CD4-positive, alpha-beta memory T cell (primary cell): ENCODE measurements at regions not wholly inside any gene's neighbourhood (a gene's known extent, or its start where the extent isn't known, plus 50 kb on each side); places are given as distances from the start of the nearest gene placed in this dataset.

Experiments
- CTCF ChIA-PET: fragments of 350-600 bp; sonication (Branson Sonifier 250); formaldehyde crosslinking; loops from one replicate; lab custom pipeline; 2021; ENCODE audit warnings: inconsistent platforms; ENCODE audit not compliant: partially characterized antibody; lab: Charles Lee
- POLR2A ChIA-PET: fragments of 350-600 bp; sonication (Branson Sonifier 250); formaldehyde crosslinking; loops from one replicate; lab custom pipeline; 2021; ENCODE audit not compliant: partially characterized antibody; lab: Charles Lee
- DNase-seq, 5 donors: peaks; one replicate each; pipeline versions ENCODE4 v3.0.0 to v3.0.0-alpha.2; 2020 to 2022; ENCODE audit warnings: mixed read lengths in 1 of 5
- H3K27ac ChIP-seq: one replicate; pipeline ENCODE4 v1.7.0; 2013; ENCODE audit warnings: low read depth, low read length
- H3K27me3 ChIP-seq: 2 replicates; pipeline ENCODE4 v1.7.0; 2013; ENCODE audit warnings: mild to moderate bottlenecking, low read length, moderate library complexity; ENCODE audit not compliant: insufficient read depth
- H3K36me3 ChIP-seq: 2 replicates; pipeline ENCODE4 v1.7.0; 2013; ENCODE audit warnings: mild to moderate bottlenecking, low read length, moderate library complexity; ENCODE audit not compliant: insufficient read depth
- H3K4me1 ChIP-seq: 2 replicates; pipeline ENCODE4 v1.7.0; 2013; ENCODE audit warnings: mild to moderate bottlenecking, low read length, moderate library complexity; ENCODE audit not compliant: insufficient read depth
- H3K4me3 ChIP-seq, 2 donors: one replicate each; pipeline ENCODE4 v1.7.0; 2013; ENCODE audit warnings: low read length in 2 of 2, mild to moderate bottlenecking in 1 of 2
- H3K9me3 ChIP-seq, 2 donors: one replicate each; pipeline ENCODE4 v1.7.0; 2013; ENCODE audit warnings: low read length in 2 of 2, control low read depth in 1 of 2; ENCODE audit not compliant: control insufficient read depth in 1 of 2
- H3K27ac Mint-ChIP-seq, 7 donors: one replicate each; pipeline ENCODE4 v1.8.0; 2020 to 2021; ENCODE audit warnings: mixed read lengths in 7 of 7, mild to moderate bottlenecking in 6 of 7, inconsistent platforms in 3 of 7, moderate library complexity in 3 of 7
- H3K27me3 Mint-ChIP-seq, 2 donors: one replicate each; pipeline ENCODE4 v1.8.0; 2020 to 2021; ENCODE audit warnings: mixed read lengths in 2 of 2
- H3K36me3 Mint-ChIP-seq, 2 donors: one replicate each; pipeline ENCODE4 v1.8.0; 2020 to 2021; ENCODE audit warnings: mixed read lengths in 2 of 2, inconsistent platforms in 1 of 2, mild to moderate bottlenecking in 1 of 2
- H3K4me1 Mint-ChIP-seq, 4 donors: one replicate each; pipeline ENCODE4 v1.8.0; 2020 to 2021; ENCODE audit warnings: mixed read lengths in 4 of 4, mild to moderate bottlenecking in 1 of 4
- H3K4me3 Mint-ChIP-seq, 8 donors: one replicate each; pipeline ENCODE4 v1.8.0; 2020 to 2021; ENCODE audit warnings: mixed read lengths in 8 of 8, mild to moderate bottlenecking in 7 of 8, moderate library complexity in 6 of 8, inconsistent platforms in 3 of 8
- H3K9me3 Mint-ChIP-seq, 8 donors: one replicate each; pipeline ENCODE4 v1.8.0; 2020 to 2021; ENCODE audit warnings: mixed read lengths in 8 of 8, mild to moderate bottlenecking in 5 of 8, inconsistent platforms in 3 of 8, moderate library complexity in 1 of 8
- intact Hi-C: fragments of 100-400 bp; cut with micrococcal nuclease; formaldehyde crosslinking; loops from one replicate; pipeline ENCODE4 v1.15.1; 2023

DNA sequence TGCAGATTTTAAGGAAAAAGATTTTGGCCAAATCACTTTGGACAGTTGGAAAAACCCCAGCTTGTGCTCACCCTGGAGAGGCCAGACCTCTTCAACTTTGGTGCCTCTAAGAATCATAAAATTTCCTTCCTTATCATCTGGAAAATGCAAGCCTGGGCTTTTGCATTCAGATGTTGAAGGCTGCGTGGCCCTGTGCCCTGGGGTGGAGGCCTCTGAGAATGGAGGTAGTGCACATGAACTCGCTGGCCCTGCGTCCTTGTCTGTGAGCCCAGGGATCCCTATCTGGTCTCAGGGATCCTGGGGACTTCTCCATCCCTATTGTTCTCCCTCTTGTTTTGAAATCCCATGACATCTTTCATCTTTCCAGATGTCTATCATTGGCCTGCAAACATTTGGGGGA lies 64.6 kb upstream of the ARNT2 start:
- Histone ChIP-seq H3K36me3 (no peaks in the 10 kb centered on the region), H3K27ac (no peak overlapping the region), H3K9me3 (no peaks in the 10 kb centered on the region), H3K4me3 (no peak overlapping the region), H3K27me3 (no peaks in the 10 kb centered on the region), H3K4me1 (no peaks in the 10 kb centered on the region)
- no peaks in the 10 kb centered on the region for H3K4me1 Mint-ChIP-seq
- intact Hi-C loops = no loop called here
- CTCF ChIA-PET = no interaction called here
- POLR2A ChIA-PET = no interaction called here
- peaks cover 0 to 4% (median 0%) of the 10 kb centered on the region in 8 donors for H3K9me3 Mint-ChIP-seq
- DNase-seq = no peak
- H3K27me3 Mint-ChIP-seq = peaks cover 10% of the 10 kb centered on the region in 2 donors
- H3K36me3 Mint-ChIP-seq = no peaks in the 10 kb centered on the region
- no peak overlapping the region for H3K4me3 Mint-ChIP-seq
- H3K27ac Mint-ChIP-seq = no peak overlapping the region

DNA sequence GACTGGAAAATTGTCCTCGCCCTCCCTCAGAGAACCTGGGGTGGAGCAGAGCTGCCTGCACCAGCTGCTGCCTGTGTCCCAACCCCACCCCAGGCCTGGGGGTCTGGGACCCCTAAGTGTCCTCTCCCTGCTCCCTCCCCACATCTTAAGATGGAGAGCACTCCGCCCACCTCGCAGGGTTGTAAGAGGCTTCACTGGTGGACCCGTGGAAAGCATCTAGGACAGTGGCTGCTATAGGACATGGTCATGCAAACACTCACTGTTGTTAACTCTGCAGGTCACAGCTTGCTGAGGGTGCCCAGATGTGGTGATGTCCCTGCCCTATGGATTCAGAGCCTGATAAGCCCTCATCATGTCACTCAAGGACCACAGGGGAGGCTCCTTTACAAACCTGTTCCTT lies 62.0 kb upstream of the ARNT2 start:
- Mint-ChIP-seq H3K4me3 (no peak overlapping the region), H3K27ac (no peak overlapping the region), H3K9me3 (peaks cover 0 to 4% (median 0%) of the 10 kb centered on the region in 8 donors), H3K27me3 (peaks cover 5 to 15% of the 10 kb centered on the region in 2 donors), H3K36me3 (no peaks in the 10 kb centered on the region), H3K4me1 (no peaks in the 10 kb centered on the region)
- H3K27ac ChIP-seq = no peak overlapping the region
- intact Hi-C loops = no loop called here
- no peaks in the 10 kb centered on the region for H3K36me3 ChIP-seq
- ChIA-PET CTCF (no interaction called here), POLR2A (no interaction called here)
- H3K9me3 ChIP-seq = no peaks in the 10 kb centered on the region
- DNase-seq = no peak
- H3K27me3 ChIP-seq = no peaks in the 10 kb centered on the region
- H3K4me3 ChIP-seq = no peak overlapping the region
- no peaks in the 10 kb centered on the region for H3K4me1 ChIP-seq

DNA sequence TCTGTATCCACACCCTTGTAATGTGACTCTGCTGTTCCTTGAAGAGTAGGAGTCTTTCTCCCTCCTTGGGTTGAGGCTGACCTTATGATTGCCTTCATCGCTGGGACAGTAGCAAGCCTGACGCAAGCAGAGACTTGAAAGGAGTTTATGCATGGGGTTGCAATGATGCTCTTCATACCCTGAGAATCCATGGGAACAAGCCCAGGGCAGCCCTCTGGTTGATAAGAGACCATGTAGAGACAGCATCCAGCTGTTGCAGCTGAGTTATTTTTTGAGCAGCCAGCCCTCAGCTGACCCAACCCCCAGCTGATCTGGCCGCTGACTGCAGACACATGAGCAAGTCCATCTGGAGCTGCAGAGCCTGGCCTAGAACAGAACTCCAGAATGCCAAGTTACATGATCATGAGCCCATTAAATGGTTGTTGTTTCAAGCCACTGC lies 60.6 kb upstream of the ARNT2 start:
- H3K36me3 ChIP-seq = no peaks in the 10 kb centered on the region
- H3K9me3 ChIP-seq = no peaks in the 10 kb centered on the region
- CTCF ChIA-PET = no interaction called here
- Mint-ChIP-seq H3K36me3 (no peaks in the 10 kb centered on the region), H3K9me3 (peaks cover 0 to 4% (median 0%) of the 10 kb centered on the region in 8 donors), H3K27me3 (peaks cover 5 to 18% of the 10 kb centered on the region in 2 donors), H3K4me1 (no peaks in the 10 kb centered on the region), H3K4me3 (no peak overlapping the region), H3K27ac (no peak overlapping the region)
- no peak overlapping the region for H3K4me3 ChIP-seq
- DNase-seq = no peak
- intact Hi-C loops = no loop called here
- POLR2A ChIA-PET = no interaction called here
- no peaks in the 10 kb centered on the region for H3K4me1 ChIP-seq
- H3K27ac ChIP-seq = no peak overlapping the region
- H3K27me3 ChIP-seq = no peaks in the 10 kb centered on the region

DNA sequence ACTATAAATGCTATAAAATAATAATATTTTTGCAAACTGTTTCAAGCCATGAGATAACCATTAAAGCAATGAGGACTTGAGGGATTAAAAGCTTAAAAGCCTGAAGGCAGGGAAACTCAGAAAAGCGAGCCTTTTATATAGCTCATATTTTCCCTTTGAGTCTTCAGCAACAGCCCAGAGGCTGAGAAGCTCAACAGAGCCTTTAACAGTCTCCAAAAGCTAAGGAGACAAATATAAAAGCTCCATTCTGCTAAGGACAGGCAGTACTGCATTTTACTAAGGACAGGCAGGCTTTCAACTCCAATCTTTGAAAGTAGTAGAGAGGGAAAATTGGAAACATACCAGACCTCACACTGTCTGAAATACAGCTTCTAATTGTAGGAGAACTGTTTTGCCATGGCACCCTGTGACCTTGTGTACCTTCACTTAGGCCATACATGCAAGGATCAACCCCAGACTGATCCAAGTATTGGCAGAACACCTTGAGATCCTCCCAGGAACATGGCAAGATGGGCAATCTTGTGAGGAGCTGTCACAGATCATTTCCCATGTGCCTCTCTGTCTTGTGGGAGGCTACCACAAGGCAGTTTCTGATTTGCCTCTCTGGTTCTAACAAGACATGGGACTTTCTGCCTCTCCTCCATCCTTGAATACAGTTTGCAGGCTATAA lies 53.1 kb upstream of the ARNT2 start:
- no peaks in the 10 kb centered on the region for H3K9me3 ChIP-seq
- H3K4me3 Mint-ChIP-seq = no peak overlapping the region

More for the DNA sequence above, 53.1 kb upstream of the ARNT2 start:
- Mint-ChIP-seq H3K4me1 (no peaks in the 10 kb centered on the region), H3K27me3 (peaks cover 6 to 21% of the 10 kb centered on the region in 2 donors), H3K27ac (no peak overlapping the region), H3K9me3 (peaks cover 0 to 5% (median 0%) of the 10 kb centered on the region in 8 donors), H3K36me3 (no peaks in the 10 kb centered on the region)
- POLR2A ChIA-PET = no interaction called here
- Histone ChIP-seq H3K27me3 (no peaks in the 10 kb centered on the region), H3K27ac (no peak overlapping the region), H3K4me1 (no peaks in the 10 kb centered on the region), H3K36me3 (no peaks in the 10 kb centered on the region), H3K4me3 (no peak overlapping the region)
- intact Hi-C loops = no loop called here
- DNase-seq = no peak
- CTCF ChIA-PET = interaction anchor here (0.8 kb wide), 1 partner anchor 17 kb away, joined by 3 read pairs; no protein-coding TSS in a partner anchor
